SJSA1 (cell line): ENCODE measurements at regions not wholly inside any gene's neighbourhood (a gene's known extent, or its start where the extent isn't known, plus 50 kb on each side); places are given as distances from the start of the nearest gene placed in this dataset.

ENCODE experiments used
- DNase-seq, 2 experiments: peaks; one replicate each; pipeline ENCODE4 v3.0.0-alpha.2; 2015 to 2020; ENCODE audit warnings: low spot score in 2 of 2, low read depth in 1 of 2
- H3K27ac ChIP-seq: fragments of 250-450 bp; sonication (Bioruptor Pico); 2 replicates; pipeline ENCODE4 v1.5.1; 2020; ENCODE audit warnings: mild to moderate bottlenecking, moderate library complexity
- H3K27me3 ChIP-seq: fragments of 250-450 bp; sonication (Bioruptor Pico); replicated peaks from 2 replicates; pipeline ENCODE4 v1.5.1; 2020; ENCODE audit warnings: mild to moderate bottlenecking, moderate library complexity
- H3K36me3 ChIP-seq: fragments of 250-450 bp; sonication (Bioruptor Pico); 2 replicates; pipeline ENCODE4 v1.5.1; 2020; ENCODE audit warnings: mild to moderate bottlenecking
- H3K4me1 ChIP-seq: fragments of 250-450 bp; sonication (Bioruptor Pico); replicated peaks from 2 replicates; pipeline ENCODE4 v1.6.1; 2021; ENCODE audit warnings: mild to moderate bottlenecking
- H3K4me3 ChIP-seq: fragments of 250-450 bp; sonication (Bioruptor Pico); 2 replicates; pipeline ENCODE4 v1.5.1; 2020; ENCODE audit warnings: mild to moderate bottlenecking
- H3K9me3 ChIP-seq: fragments of 250-450 bp; sonication (Bioruptor Pico); replicated peaks from 2 replicates; pipeline ENCODE4 v1.5.1; 2020; ENCODE audit warnings: mild to moderate bottlenecking

DNA sequence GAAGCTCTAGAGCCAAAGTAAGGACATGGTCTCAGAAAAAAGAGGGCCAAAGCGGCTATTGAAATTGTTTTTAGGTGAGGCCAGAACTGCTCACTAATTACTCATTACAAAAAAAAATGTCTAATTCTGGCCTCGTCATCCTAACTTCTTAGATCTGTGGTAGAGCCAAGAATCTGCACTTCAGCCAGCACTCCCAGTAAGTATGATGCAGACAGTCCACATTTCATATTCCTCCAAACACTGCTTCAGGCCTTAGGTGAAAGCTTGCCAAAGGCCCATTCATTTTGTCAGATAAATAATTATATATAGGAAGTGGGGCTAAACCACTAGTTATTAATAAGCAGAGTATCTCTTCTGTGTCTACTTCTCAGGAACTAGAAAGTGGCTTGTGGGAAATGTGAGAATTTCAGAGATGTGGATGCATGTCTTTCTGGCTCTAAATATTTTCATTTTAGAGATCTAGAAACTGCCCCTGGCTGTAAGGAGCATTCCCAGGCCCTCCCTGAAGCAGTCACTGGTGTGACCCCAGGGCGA is 554.0 kb downstream of the TLE4 start:
- H3K9me3 ChIP-seq: no peaks in the 10 kb centered on the region; the same call in 1 of the 2 replicates
- H3K27ac ChIP-seq: no peak overlapping the region
- no peak overlapping the region for H3K4me3 ChIP-seq
- H3K27me3 ChIP-seq: no peaks in the 10 kb centered on the region
- DNase-seq: no peak
- no peaks in the 10 kb centered on the region for H3K4me1 ChIP-seq
- no peaks in the 10 kb centered on the region for H3K36me3 ChIP-seq

DNA sequence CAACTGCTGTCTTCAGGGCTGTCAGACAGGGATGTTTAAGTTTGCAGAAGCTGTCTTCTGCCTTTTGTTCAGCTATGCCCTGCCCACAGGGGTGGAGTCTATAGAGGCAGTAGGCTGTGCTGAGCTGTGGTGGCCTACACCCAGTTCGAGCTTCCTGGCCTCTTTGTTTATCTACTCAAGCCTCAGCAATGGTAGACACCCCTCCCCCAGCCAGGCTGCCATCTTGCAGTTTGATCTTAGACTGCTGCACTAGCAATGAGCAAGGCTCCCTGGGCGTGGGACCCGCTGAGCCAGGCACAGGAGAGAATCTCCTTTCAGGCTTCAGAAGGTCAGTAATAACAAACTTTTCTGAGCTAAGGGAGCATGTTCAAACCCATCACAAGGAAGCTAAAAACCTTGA is 545.3 kb downstream of the TLE4 start:
- H3K4me3 ChIP-seq: no peak overlapping the region
- no peak overlapping the region for H3K27ac ChIP-seq
- no peak for DNase-seq
- H3K9me3 ChIP-seq: no peaks in the 10 kb centered on the region
- H3K36me3 ChIP-seq: no peaks in the 10 kb centered on the region
- H3K4me1 ChIP-seq: no peaks in the 10 kb centered on the region
- no peaks in the 10 kb centered on the region for H3K27me3 ChIP-seq

DNA sequence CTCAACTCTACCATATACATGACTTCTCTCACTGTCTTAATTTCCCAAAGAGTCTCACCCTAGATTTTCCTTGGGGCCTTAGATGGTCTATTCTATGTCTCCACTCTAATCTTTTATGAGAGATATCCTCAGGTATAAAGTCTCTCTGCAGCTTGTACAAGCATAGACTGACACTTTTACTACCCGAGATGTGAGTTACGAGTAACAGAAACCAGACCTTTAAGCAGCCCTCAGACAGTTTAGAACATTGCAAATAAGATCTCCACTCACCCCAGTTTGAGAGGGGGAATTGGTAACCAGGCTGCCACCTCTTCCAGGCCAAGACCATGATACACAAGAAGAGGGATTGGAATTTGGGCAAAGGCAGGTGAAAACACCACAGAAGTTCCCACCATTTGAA is 542.5 kb downstream of the TLE4 start:
- Histone ChIP-seq H3K27ac (no peak overlapping the region), H3K9me3 (no peaks in the 10 kb centered on the region), H3K27me3 (no peaks in the 10 kb centered on the region), H3K4me1 (no peaks in the 10 kb centered on the region), H3K4me3 (no peak overlapping the region), H3K36me3 (no peaks in the 10 kb centered on the region)
- no peak for DNase-seq

DNA sequence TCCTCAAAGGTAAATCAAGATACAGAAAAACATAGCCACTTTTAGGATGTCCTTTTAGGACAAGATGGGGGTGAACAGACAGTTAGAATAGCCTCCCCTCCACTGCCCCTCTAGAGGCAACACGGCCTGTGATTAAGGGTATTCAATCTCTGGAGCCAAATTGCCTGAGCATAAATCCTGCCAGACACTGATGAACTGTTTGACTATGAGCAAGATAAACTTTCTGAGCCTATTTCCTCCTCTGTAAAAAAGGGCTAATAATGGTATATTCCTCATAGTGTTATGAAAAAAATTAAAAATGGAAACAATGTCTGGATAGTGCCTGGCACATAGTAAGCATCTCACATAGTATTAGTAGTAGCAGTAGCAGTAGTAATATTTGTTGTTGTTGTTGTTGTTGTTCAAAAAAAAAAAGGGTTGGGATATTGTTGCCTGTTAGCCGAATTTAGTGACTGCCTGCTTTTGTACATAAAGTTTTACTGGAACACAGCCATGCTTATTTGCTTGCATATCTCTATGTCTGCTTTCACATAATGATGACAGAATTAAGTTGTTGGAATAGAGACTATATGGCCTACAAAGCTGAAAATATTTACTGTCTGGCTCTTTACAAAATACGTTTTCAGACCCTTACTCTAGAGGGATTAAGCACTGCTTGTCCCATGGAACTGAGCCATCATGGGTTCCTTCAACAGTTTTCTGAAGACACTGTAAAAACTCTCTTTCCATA is 536.3 kb downstream of the TLE4 start:
- no peak for DNase-seq
- H3K36me3 ChIP-seq: no peaks in the 10 kb centered on the region
- no peaks in the 10 kb centered on the region for H3K27me3 ChIP-seq

DNA sequence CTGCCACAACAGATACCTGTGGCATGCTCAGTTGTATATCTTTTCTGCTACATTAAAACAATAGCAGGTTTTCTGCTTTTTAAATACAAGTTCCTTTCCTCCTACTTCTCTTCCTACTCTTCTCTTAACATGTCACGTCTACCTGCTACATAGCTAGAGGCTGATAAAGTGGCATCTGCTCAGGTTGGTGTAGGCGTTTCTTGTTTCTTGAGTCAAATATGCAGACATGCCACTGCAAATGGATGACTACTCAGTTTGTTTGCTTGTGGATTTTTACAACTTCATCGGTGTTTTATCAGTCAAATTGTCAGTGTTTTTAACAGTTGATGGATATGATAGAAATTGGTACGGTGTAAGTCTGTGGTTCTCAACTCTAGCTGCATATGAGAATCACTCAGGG is 525.7 kb downstream of the TLE4 start:
- H3K27me3 ChIP-seq: no peaks in the 10 kb centered on the region
- H3K36me3 ChIP-seq: no peaks in the 10 kb centered on the region
- H3K4me3 ChIP-seq: no peak overlapping the region
- no peaks in the 10 kb centered on the region for H3K4me1 ChIP-seq
- no peak for DNase-seq
- no peak overlapping the region for H3K27ac ChIP-seq
- H3K9me3 ChIP-seq: no peaks in the 10 kb centered on the region

More for the DNA sequence above, 536.3 kb downstream of the TLE4 start:
- Histone ChIP-seq H3K4me3 (no peak overlapping the region), H3K9me3 (no peaks in the 10 kb centered on the region), H3K4me1 (no peaks in the 10 kb centered on the region), H3K27ac (no peak overlapping the region)

DNA sequence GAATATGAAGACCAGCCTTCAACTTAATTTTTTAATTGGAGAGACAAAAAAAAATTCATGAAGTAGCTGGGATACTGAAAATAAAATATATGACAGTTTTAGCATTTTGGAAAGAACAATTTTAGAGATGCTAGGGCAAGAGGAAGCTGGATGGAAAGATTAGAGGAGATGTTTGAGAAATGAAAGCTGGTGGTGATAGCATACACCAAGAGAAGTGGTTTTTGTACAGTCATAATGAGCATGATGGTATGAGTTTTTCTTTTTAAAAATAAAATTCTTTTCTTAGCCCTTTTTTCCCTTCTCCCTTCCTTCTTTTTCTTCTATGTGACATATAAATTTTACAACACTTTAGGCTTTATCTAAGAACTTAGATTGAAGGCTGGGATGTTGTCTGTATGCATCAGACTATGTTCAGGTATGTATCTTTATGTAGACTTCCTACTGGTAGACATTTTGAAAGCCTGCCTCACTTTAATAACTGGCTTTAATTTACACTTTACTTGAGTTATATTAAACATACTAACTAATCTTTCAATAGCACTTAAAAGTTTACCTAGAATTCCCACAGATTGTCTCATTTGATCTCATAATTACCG is 522.5 kb downstream of the TLE4 start:
- Histone ChIP-seq H3K9me3 (no peaks in the 10 kb centered on the region), H3K36me3 (no peaks in the 10 kb centered on the region), H3K27me3 (no peaks in the 10 kb centered on the region), H3K27ac (no peak overlapping the region), H3K4me1 (no peaks in the 10 kb centered on the region), H3K4me3 (no peak overlapping the region)
- DNase-seq: no peak

DNA sequence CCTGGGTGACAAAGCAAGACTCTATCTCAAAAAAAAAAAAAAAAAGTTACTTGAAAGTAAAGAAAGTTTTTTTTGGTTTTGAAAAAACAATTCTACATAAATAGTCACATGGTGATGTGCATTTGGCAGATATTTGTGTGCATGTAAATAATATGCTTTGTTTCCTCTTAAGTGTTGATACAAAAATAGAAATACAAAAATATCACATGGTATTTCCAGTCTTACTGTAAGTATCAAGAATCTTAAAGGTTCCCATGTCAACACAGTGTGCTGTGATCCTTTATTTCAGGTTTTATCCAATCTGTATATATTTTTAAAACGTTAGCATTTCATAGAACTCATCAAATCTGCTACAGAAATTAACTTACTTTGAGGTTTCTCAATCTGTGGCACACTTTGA is 521.9 kb downstream of the TLE4 start:
- Histone ChIP-seq H3K27me3 (no peaks in the 10 kb centered on the region), H3K4me1 (no peaks in the 10 kb centered on the region), H3K36me3 (no peaks in the 10 kb centered on the region), H3K4me3 (no peak overlapping the region), H3K9me3 (no peaks in the 10 kb centered on the region), H3K27ac (no peak overlapping the region)
- no peak for DNase-seq

DNA sequence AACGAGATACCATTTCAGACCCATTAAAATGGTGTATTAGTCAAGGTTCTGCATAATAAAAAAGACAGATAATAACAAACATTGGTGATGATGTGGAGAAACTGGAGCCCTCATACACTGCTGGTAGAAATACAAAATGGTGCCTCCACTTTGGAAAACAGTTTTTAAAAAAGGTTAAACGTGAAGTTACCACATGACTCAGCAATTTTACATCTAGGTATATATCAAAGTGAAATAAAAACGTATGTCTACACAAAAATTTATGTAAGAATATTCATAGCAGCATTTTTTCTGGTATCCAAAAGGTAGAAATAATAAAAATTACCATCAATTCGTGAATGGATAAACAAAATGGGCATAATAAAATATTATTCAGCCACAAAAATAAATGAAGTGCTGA is 519.8 kb downstream of the TLE4 start:
- Histone ChIP-seq H3K4me3 (no peak overlapping the region), H3K9me3 (no peaks in the 10 kb centered on the region), H3K4me1 (no peaks in the 10 kb centered on the region), H3K27me3 (no peaks in the 10 kb centered on the region), H3K36me3 (no peaks in the 10 kb centered on the region), H3K27ac (no peak overlapping the region)
- DNase-seq: no peak

DNA sequence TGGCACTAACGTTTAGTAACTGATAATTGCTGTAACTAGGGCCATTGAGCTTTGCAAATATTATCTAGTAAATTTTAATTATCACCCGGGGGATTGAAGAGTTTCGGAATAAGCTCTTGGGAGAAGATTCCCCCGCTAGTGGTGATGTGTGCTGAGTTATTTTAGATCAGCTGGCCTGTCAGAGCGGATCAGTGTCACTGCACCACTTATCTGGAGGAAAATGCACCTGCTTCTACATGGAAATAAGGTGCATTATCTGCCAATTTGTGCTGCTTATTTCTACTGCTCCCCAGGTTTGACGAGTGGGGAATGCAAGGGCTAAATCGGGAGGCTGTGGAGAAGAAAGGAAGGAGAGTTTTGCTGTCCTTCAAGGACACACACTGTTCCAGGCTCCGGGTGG is 518.6 kb downstream of the TLE4 start:
- no peak overlapping the region for H3K4me3 ChIP-seq
- H3K27ac ChIP-seq: no peak overlapping the region
- H3K9me3 ChIP-seq: no peaks in the 10 kb centered on the region
- no peaks in the 10 kb centered on the region for H3K36me3 ChIP-seq
- no peaks in the 10 kb centered on the region for H3K4me1 ChIP-seq
- no peaks in the 10 kb centered on the region for H3K27me3 ChIP-seq
- DNase-seq: no peak

DNA sequence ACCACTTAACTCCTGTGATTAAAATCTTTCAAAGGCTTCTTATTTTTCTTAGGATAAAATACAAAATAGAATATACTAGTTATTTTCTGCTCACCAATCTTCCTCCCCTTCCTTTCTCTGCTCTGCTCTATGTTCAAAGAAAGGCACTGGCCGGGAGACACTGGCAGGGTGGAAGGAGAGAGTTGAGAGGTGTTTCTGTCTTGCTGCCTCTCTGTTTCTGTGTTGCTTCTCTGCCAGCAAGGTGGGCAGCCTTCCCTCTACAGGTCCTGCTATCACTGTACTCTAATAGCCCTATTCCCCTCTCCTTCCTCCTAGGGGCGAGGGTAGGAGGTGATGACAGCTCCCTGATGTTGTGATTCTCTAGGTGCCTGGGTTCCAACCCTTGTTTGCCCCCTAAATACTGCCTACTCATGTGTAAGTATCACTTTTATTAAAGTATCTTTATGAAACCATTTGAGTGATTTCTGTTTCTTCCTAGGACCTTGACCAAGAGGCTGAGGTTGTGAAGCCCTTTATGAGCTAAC is 515.1 kb downstream of the TLE4 start:
- Histone ChIP-seq H3K36me3 (no peaks in the 10 kb centered on the region), H3K9me3 (no peaks in the 10 kb centered on the region), H3K27ac (no peak overlapping the region), H3K4me3 (no peak overlapping the region), H3K27me3 (no peaks in the 10 kb centered on the region), H3K4me1 (no peaks in the 10 kb centered on the region)
- DNase-seq: no peak

DNA sequence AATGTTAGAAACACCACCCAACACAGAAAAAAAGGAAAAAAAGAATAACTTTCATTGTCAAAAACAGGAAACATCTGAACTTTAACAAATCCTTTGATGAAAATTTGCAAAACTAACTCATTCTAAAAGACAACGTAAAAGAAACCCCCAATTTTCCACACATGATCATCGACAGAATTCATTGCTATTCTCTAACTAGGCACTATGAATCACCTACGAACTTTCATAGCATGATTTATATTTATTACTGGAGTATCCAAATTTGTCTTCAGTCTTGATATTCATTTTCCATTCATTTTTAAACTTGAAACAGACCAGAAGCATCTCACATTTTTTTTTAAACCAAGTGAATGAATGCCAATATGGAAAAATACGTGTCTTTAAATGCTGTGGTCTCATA is 514.6 kb downstream of the TLE4 start:
- no peaks in the 10 kb centered on the region for H3K36me3 ChIP-seq
- H3K4me3 ChIP-seq: no peak overlapping the region
- H3K27ac ChIP-seq: no peak overlapping the region
- no peaks in the 10 kb centered on the region for H3K27me3 ChIP-seq
- H3K4me1 ChIP-seq: no peaks in the 10 kb centered on the region
- H3K9me3 ChIP-seq: no peaks in the 10 kb centered on the region
- no peak for DNase-seq

DNA sequence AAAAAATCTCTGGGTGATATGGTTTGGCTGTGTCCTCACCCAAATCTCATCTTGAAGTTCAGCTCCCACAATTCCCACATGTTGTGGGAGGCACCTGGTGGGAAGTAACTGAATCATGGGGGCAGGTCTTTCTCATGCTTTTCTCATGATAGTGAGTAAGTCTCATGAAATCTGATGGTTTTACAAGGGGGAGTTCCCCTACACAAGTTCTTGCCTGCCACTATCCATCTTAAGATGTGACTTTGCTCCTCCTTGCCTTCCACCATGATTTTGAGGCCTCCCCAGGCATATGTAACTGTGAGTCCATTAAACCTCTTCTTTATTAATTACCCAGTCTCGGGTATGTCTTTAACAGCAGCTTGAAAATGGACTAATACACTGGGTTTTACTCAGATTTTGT is 513.9 kb downstream of the TLE4 start:
- H3K27me3 ChIP-seq: no peaks in the 10 kb centered on the region
- H3K9me3 ChIP-seq: no peaks in the 10 kb centered on the region
- no peak overlapping the region for H3K27ac ChIP-seq
- H3K36me3 ChIP-seq: no peaks in the 10 kb centered on the region
- no peaks in the 10 kb centered on the region for H3K4me1 ChIP-seq
- no peak overlapping the region for H3K4me3 ChIP-seq
- no peak for DNase-seq

DNA sequence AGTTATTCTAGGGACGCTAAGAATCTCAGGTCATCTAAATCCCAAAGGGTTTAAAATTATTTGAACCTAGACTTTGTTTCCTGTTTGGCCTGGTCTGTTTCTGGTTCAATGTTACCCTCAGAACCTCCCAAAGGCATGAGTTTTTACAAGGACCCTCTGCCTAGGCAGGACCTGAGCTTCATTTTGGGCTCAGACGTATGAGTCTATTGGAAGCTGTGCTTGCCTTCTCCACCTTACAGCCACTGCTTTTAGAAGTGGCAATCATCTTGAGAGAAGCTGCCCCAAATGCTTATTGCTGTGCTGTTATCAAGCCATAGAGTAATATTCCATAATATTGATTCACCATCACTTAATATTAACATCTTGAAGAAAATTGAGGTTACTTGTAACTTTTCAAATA is 510.4 kb downstream of the TLE4 start:
- DNase-seq: no peak
- no peaks in the 10 kb centered on the region for H3K36me3 ChIP-seq

DNA sequence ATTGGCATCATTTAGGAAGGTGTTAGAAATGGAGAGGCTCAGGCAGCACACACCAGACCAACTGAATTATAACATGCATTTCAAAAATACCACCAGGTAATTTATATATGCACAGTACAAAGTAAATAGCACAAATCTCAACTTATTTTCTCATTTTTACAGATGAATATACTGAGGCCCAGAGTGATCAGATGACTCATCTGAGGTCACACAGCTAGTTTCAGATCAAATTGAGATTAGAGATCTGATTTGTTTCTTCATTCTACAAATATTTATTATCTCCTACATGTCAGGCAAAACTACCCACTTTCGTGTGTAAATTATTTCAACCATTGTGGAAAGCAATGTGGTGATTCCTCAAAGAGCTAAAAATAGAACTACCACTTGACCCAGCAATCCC is 507.1 kb downstream of the TLE4 start:
- Histone ChIP-seq H3K27me3 (no peaks in the 10 kb centered on the region), H3K36me3 (no peaks in the 10 kb centered on the region), H3K4me3 (no peak overlapping the region), H3K4me1 (no peaks in the 10 kb centered on the region), H3K9me3 (no peaks in the 10 kb centered on the region), H3K27ac (no peak overlapping the region)
- DNase-seq: no peak

More for the DNA sequence above, 510.4 kb downstream of the TLE4 start:
- Histone ChIP-seq H3K4me1 (no peaks in the 10 kb centered on the region), H3K27me3 (no peaks in the 10 kb centered on the region), H3K9me3 (no peaks in the 10 kb centered on the region), H3K4me3 (no peak overlapping the region), H3K27ac (no peak overlapping the region)
